ENCODE measurements at regions not wholly inside any gene's neighbourhood (a gene's known extent, or its start where the extent isn't known, plus 50 kb on each side); places are given as distances from the start of the nearest gene placed in this dataset.

GRCh38 chr16:79451196-79451816, 149.2 kb downstream of the MAF start:
- no peak for TF ChIP-seq JUND (IDR thresholded peaks at IDR 0.05)
- no peak for TF ChIP-seq HNF4G (IDR thresholded peaks at IDR 0.05)
- no peak for TF ChIP-seq NR2F2 (IDR thresholded peaks at IDR 0.05)
- peak in 1 of 2 donors; percentile 27 for TF ChIP-seq RAD21 (IDR thresholded peaks at IDR 0.05)
- TF ChIP-seq, protein P1, sequence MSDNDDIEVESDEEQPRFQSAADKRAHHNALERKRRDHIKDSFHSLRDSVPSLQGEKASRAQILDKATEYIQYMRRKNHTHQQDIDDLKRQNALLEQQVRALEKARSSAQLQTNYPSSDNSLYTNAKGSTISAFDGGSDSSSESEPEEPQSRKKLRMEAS (IDR thresholded peaks at IDR 0.05), result no peak
- 66% methylated on average over 4 of the region's 4 CpGs for WGBS

DNA sequence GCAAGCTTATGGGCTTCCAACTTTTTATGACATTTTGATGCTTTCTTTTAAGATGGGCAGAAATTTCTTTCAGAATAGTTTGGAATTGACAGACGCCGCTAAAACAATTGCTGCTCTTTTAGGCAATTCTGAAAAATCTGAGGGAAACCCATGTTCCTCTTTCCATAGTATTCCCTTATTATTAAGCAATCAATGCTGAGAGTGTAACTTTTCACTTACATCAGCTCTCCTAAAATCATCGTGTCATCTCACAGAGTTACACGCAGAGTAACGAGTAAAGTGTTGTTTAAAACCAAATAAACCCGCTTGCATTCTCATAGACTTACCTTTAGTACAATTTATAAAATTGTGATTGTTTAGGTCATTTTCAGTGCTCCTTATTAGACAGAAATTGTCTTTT, 150.6 kb downstream of the MAF start:
- H3K27ac ChIP-seq (ENCODE audit: low read depth in 1 of 2, low read length in 2 of 2), result no peak overlapping the region
- H3K27me3 ChIP-seq (ENCODE audit: control insufficient read depth in 4 of 4, insufficient read depth in 4 of 4, low read length in 3 of 4), result no peaks in the 10 kb centered on the region
- no peak for TF ChIP-seq GABPA (IDR thresholded peaks at IDR 0.05 in 1 of 2, conservative IDR thresholded peaks at IDR 0.05 in 1 of 2)
- TF ChIP-seq EGR1 (IDR thresholded peaks at IDR 0.05; ENCODE audit: low read depth in 2 of 2), result no peak
- TF ChIP-seq CTCF (IDR thresholded peaks at IDR 0.05; ENCODE audit: low read depth, low read length, missing input control), result no peak
- TF ChIP-seq, protein P2, sequence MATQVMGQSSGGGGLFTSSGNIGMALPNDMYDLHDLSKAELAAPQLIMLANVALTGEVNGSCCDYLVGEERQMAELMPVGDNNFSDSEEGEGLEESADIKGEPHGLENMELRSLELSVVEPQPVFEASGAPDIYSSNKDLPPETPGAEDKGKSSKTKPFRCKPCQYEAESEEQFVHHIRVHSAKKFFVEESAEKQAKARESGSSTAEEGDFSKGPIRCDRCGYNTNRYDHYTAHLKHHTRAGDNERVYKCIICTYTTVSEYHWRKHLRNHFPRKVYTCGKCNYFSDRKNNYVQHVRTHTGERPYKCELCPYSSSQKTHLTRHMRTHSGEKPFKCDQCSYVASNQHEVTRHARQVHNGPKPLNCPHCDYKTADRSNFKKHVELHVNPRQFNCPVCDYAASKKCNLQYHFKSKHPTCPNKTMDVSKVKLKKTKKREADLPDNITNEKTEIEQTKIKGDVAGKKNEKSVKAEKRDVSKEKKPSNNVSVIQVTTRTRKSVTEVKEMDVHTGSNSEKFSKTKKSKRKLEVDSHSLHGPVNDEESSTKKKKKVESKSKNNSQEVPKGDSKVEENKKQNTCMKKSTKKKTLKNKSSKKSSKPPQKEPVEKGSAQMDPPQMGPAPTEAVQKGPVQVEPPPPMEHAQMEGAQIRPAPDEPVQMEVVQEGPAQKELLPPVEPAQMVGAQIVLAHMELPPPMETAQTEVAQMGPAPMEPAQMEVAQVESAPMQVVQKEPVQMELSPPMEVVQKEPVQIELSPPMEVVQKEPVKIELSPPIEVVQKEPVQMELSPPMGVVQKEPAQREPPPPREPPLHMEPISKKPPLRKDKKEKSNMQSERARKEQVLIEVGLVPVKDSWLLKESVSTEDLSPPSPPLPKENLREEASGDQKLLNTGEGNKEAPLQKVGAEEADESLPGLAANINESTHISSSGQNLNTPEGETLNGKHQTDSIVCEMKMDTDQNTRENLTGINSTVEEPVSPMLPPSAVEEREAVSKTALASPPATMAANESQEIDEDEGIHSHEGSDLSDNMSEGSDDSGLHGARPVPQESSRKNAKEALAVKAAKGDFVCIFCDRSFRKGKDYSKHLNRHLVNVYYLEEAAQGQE (IDR thresholded peaks at IDR 0.05), result no peak
- no peak overlapping the region for H3K4me3 ChIP-seq (ENCODE audit: low read depth in 1 of 3, low read length in 3 of 3)
- peaks cover 0 to 3% (median 0%) of the 10 kb centered on the region in 4 donors for H3K4me1 ChIP-seq (ENCODE audit: control insufficient read depth in 4 of 4, insufficient read depth in 4 of 4, low read length in 3 of 4)
- no peaks in the 10 kb centered on the region for H3K36me3 ChIP-seq (ENCODE audit: control insufficient read depth in 4 of 4, insufficient read depth in 3 of 4, low read depth in 1 of 4, low read length in 3 of 4)
- H3K9me3 ChIP-seq (ENCODE audit: control insufficient read depth in 4 of 4, low read length in 3 of 4), result no peaks in the 10 kb centered on the region
- DNase-seq (ENCODE audit: low spot score), result no peak
- 92% methylated on average over 6 of the region's 6 CpGs for whole genome bisulfite sequencing
- H3K9ac ChIP-seq (ENCODE audit: low read depth in 1 of 2, low read length in 2 of 2), result no peak overlapping the region

More at GRCh38 chr16:79451196-79451816, 149.2 kb downstream of the MAF start:
- Histone ChIP-seq H3K4me1 (ENCODE audit: control insufficient read depth in 4 of 4, insufficient read depth in 4 of 4, low read length in 3 of 4) (peaks cover 0 to 3% (median 0%) of the 10 kb centered on the region in 4 donors), H3K27me3 (ENCODE audit: control insufficient read depth in 4 of 4, insufficient read depth in 4 of 4, low read length in 3 of 4) (no peaks in the 10 kb centered on the region), H3K9ac (ENCODE audit: low read depth in 1 of 2, low read length in 2 of 2) (no peak overlapping the region), H3K9me3 (ENCODE audit: control insufficient read depth in 4 of 4, low read length in 3 of 4) (no peaks in the 10 kb centered on the region), H3K27ac (ENCODE audit: low read depth in 1 of 2, low read length in 2 of 2) (no peak overlapping the region), H3K4me3 (ENCODE audit: low read depth in 1 of 3, low read length in 3 of 3) (no peak overlapping the region), H3K36me3 (ENCODE audit: control insufficient read depth in 4 of 4, insufficient read depth in 3 of 4, low read depth in 1 of 4, low read length in 3 of 4) (no peaks in the 10 kb centered on the region)
- DNase-seq (ENCODE audit: low spot score), result no peak

GRCh38 chr16:79449067-79449769, 151.3 kb downstream of the MAF start:
- no peak overlapping the region for H3K27ac ChIP-seq (ENCODE audit: low read depth in 1 of 2, low read length in 2 of 2)
- no peak for TF ChIP-seq SP1 (IDR thresholded peaks at IDR 0.05)
- no peak for TF ChIP-seq FOXA2 (IDR thresholded peaks at IDR 0.05)
- no peak for TF ChIP-seq HNF4A (conservative IDR thresholded peaks at IDR 0.05)
- TF ChIP-seq, protein P1 (IDR thresholded peaks at IDR 0.05), result no peak
- no peak for TF ChIP-seq JUND (IDR thresholded peaks at IDR 0.05)
- TF ChIP-seq ATF3 (IDR thresholded peaks at IDR 0.05), result no peak

More at GRCh38 chr16:79449067-79449769, 151.3 kb downstream of the MAF start:
- no peak overlapping the region for H3K9ac ChIP-seq (ENCODE audit: low read depth in 1 of 2, low read length in 2 of 2)
- H3K27me3 ChIP-seq (ENCODE audit: control insufficient read depth in 4 of 4, insufficient read depth in 4 of 4, low read length in 3 of 4), result no peaks in the 10 kb centered on the region
- no peaks in the 10 kb centered on the region for H3K36me3 ChIP-seq (ENCODE audit: control insufficient read depth in 4 of 4, insufficient read depth in 3 of 4, low read depth in 1 of 4, low read length in 3 of 4)
- no peaks in the 10 kb centered on the region for H3K9me3 ChIP-seq (ENCODE audit: control insufficient read depth in 4 of 4, low read length in 3 of 4)
- H3K4me1 ChIP-seq (ENCODE audit: control insufficient read depth in 4 of 4, insufficient read depth in 4 of 4, low read length in 3 of 4), result peaks cover 0 to 3% (median 0%) of the 10 kb centered on the region in 4 donors
- WGBS, result 95% methylated on average over 10 of the region's 10 CpGs
- no peak overlapping the region for H3K4me3 ChIP-seq (ENCODE audit: low read depth in 1 of 3, low read length in 3 of 3)
- DNase-seq (ENCODE audit: low spot score), result no peak
